Suprapubic skin (tissue), 4 donors: ENCODE measurements at regions not wholly inside any gene's neighbourhood (a gene's known extent, or its start where the extent isn't known, plus 50 kb on each side); places are given as distances from the start of the nearest gene placed in this dataset.

ENCODE experiments used
- DNase-seq, 2 donors: peaks; one replicate each; pipeline ENCODE4 v3.0.0-alpha.2; 2019; ENCODE audit warnings: low spot score in 2 of 2
- H3K27ac ChIP-seq: fragments of 200-600 bp; sonication (generic); one replicate; pipeline ENCODE4 v1.5.1; 2019
- H3K27me3 ChIP-seq: fragments of 200-600 bp; sonication (generic); one replicate; pipeline ENCODE4 v1.5.1; 2019
- H3K36me3 ChIP-seq: fragments of 200-600 bp; sonication (generic); one replicate; pipeline ENCODE4 v1.5.1; 2019
- H3K4me1 ChIP-seq: fragments of 200-600 bp; sonication (generic); one replicate; pipeline ENCODE4 v1.5.1; 2019
- H3K4me3 ChIP-seq: fragments of 200-600 bp; sonication (generic); one replicate; pipeline ENCODE4 v1.5.1; 2019; ENCODE audit warnings: mild to moderate bottlenecking
- H3K9me3 ChIP-seq: fragments of 200-600 bp; sonication (generic); one replicate; pipeline ENCODE4 v1.5.1; 2019
- CTCF ChIP-seq, 2 donors: fragments of 200-600 bp in 1 of 2; fragments of 450-650 bp in 1 of 2; sonication (generic) in 1 of 2; IDR thresholded peaks; one replicate each; pipeline ENCODE4 v1.5.1; 2016 to 2019; ENCODE audit warnings: antibody characterized with exemption in 2 of 2, mild to moderate bottlenecking in 1 of 2, moderate library complexity in 1 of 2
- EP300 ChIP-seq: sonication (generic); formaldehyde crosslinking; IDR thresholded peaks from one replicate; pipeline ENCODE4 v1.6.1; 2017; ENCODE audit warnings: antibody characterized with exemption
- POLR2A ChIP-seq, 2 donors: fragments of 450-650 bp; IDR thresholded peaks; one replicate each; pipeline ENCODE4 v1.6.1; 2017; ENCODE audit warnings: antibody characterized with exemption in 2 of 2, mild to moderate bottlenecking in 2 of 2, moderate library complexity in 2 of 2
- POLR2AphosphoS5 ChIP-seq, 3 donors: sonication (generic); formaldehyde crosslinking; IDR thresholded peaks; one replicate each; pipeline ENCODE4 v1.6.1; 2017; ENCODE audit warnings: antibody characterized with exemption in 3 of 3
- WGBS: methylation state at CpG from one replicate; pipeline ENCODE4 v1.1.5; 2018; 5-methylcytosine and 5-hydroxymethylcytosine counted together

- H3K4me1 ChIP-seq = peaks cover 8% of the 10 kb centered on the region
- H3K27me3 ChIP-seq = no peaks in the 10 kb centered on the region
- no peak overlapping the region for H3K4me3 ChIP-seq
- WGBS = 75% methylated on average over 8 of the region's 8 CpGs
- no peaks in the 10 kb centered on the region for H3K9me3 ChIP-seq
- DNase-seq = no peak
- no peak overlapping the region for H3K27ac ChIP-seq
- no peak for TF ChIP-seq CTCF (IDR thresholded peaks at IDR 0.05)
- TF ChIP-seq POLR2A (IDR thresholded peaks at IDR 0.05) = no peak
- TF ChIP-seq POLR2AphosphoS5 (IDR thresholded peaks at IDR 0.05) = no peak
- no peak for TF ChIP-seq EP300
- no peaks in the 10 kb centered on the region for H3K36me3 ChIP-seq
Observed at GRCh38 chr1:221850470-221851187, 108.7 kb upstream of the DUSP10 start.

GRCh38 chr1:221849897-221850296, 108.0 kb upstream of the DUSP10 start:
- no peaks in the 10 kb centered on the region for H3K27me3 ChIP-seq
- H3K4me3 ChIP-seq = no peak overlapping the region
- DNase-seq = no peak
- H3K27ac ChIP-seq = no peak overlapping the region
- 90% methylated on average over 2 of the region's 2 CpGs for WGBS
- H3K9me3 ChIP-seq = no peaks in the 10 kb centered on the region
- TF ChIP-seq POLR2A (IDR thresholded peaks at IDR 0.05) (no peak), POLR2AphosphoS5 (IDR thresholded peaks at IDR 0.05) (no peak), CTCF (IDR thresholded peaks at IDR 0.05) (no peak), EP300 (no peak)
- H3K4me1 ChIP-seq = peaks cover 8% of the 10 kb centered on the region
- no peaks in the 10 kb centered on the region for H3K36me3 ChIP-seq

GRCh38 chr1:221849110-221849509, 107.2 kb upstream of the DUSP10 start:
- peaks cover 8% of the 10 kb centered on the region for H3K4me1 ChIP-seq
- H3K27ac ChIP-seq = no peak overlapping the region
- no peaks in the 10 kb centered on the region for H3K27me3 ChIP-seq
- H3K36me3 ChIP-seq = no peaks in the 10 kb centered on the region
- H3K4me3 ChIP-seq = no peak overlapping the region
- no peak for DNase-seq
- H3K9me3 ChIP-seq = no peaks in the 10 kb centered on the region
- 73% methylated on average over 1 of the region's 1 CpG for WGBS
- TF ChIP-seq EP300 (no peak), CTCF (IDR thresholded peaks at IDR 0.05) (no peak), POLR2AphosphoS5 (IDR thresholded peaks at IDR 0.05) (no peak), POLR2A (IDR thresholded peaks at IDR 0.05) (no peak)

- no peaks in the 10 kb centered on the region for H3K9me3 ChIP-seq
- no peaks in the 10 kb centered on the region for H3K36me3 ChIP-seq
- H3K27ac ChIP-seq = no peak overlapping the region
- TF ChIP-seq EP300 = no peak
- TF ChIP-seq CTCF (IDR thresholded peaks at IDR 0.05) = no peak
- TF ChIP-seq POLR2A (IDR thresholded peaks at IDR 0.05) = no peak
- no peak for TF ChIP-seq POLR2AphosphoS5 (IDR thresholded peaks at IDR 0.05)
- no peak for DNase-seq
- H3K4me1 ChIP-seq = peaks cover 8% of the 10 kb centered on the region
- no peaks in the 10 kb centered on the region for H3K27me3 ChIP-seq
- WGBS = 90% methylated on average over 3 of the region's 3 CpGs
- H3K4me3 ChIP-seq = no peak overlapping the region
Observed at GRCh38 chr1:221847676-221848075, 105.8 kb upstream of the DUSP10 start.

GRCh38 chr1:221845650-221846371, 103.9 kb upstream of the DUSP10 start:
- 87% methylated on average over 7 of the region's 9 CpGs for WGBS
- Histone ChIP-seq H3K9me3 (no peaks in the 10 kb centered on the region), H3K36me3 (no peaks in the 10 kb centered on the region), H3K4me1 (peaks cover 14% of the 10 kb centered on the region), H3K4me3 (no peak overlapping the region), H3K27me3 (no peaks in the 10 kb centered on the region), H3K27ac (peak overlapping the region; percentile 38)
- no peak for DNase-seq
- no peak for TF ChIP-seq CTCF (IDR thresholded peaks at IDR 0.05)
- TF ChIP-seq EP300 = no peak
